GM12801 (cell line): ENCODE measurements at regions not wholly inside any gene's neighbourhood (a gene's known extent, or its start where the extent isn't known, plus 50 kb on each side); places are given as distances from the start of the nearest gene placed in this dataset.

Source experiments
- CTCF ChIP-seq: IDR thresholded peaks from one replicate; pipeline ENCODE4 v1.5.1; 2011; ENCODE audit warnings: control low read depth; ENCODE audit not compliant: insufficient read length; ENCODE audit errors: extremely low read depth

GRCh38 chr2:8453904-8454302 is 228.0 kb upstream of the ID2 start:
- no peak for TF ChIP-seq CTCF

- TF ChIP-seq CTCF = no peak
Observed at GRCh38 chr2:8454797-8455196, 227.1 kb upstream of the ID2 start.

GRCh38 chr2:8455236-8456150 is 226.4 kb upstream of the ID2 start:
- no peak for TF ChIP-seq CTCF

GRCh38 chr2:8456151-8457091 is 225.4 kb upstream of the ID2 start:
- TF ChIP-seq CTCF = no peak

- no peak for TF ChIP-seq CTCF
Observed at GRCh38 chr2:8457092-8457481, 224.8 kb upstream of the ID2 start.

- TF ChIP-seq CTCF = no peak
Observed at GRCh38 chr2:8457699-8458502, 224.0 kb upstream of the ID2 start.
